GM12878 (cell line): ENCODE measurements at regions not wholly inside any gene's neighbourhood (a gene's known extent, or its start where the extent isn't known, plus 50 kb on each side); places are given as distances from the start of the nearest gene placed in this dataset.

Experiments
- ATAC-seq: fragments of 200-7000 bp; cut with Tn5 transposase; 3 replicates; pipeline ENCODE4 v1.9.1; 2020; ENCODE audit warnings: mild to moderate bottlenecking, moderate library complexity
- BruUV-seq: library from RNA; stranded (reverse); fragments of 400-500 nt; replicated peaks from 2 replicates; lab custom pipeline; 2021; lab: Mats Ljungman, UMichigan
- CTCF ChIA-PET: fragments of 300-600 bp; sonication (Branson Sonifier 250); formaldehyde crosslinking; extraction: SDS; loops from one replicate; lab custom pipeline; 2021; ENCODE audit warnings: inconsistent platforms; lab: Yijun Ruan, JAX
- POLR2A ChIA-PET: fragments of 350-600 bp; formaldehyde crosslinking; extraction: SDS; loops from one replicate; lab custom pipeline; 2021; ENCODE audit warnings: inconsistent platforms; lab: Charles Lee
- RAD21 ChIA-PET: fragments of 300-600 bp; sonication (Branson Sonifier 250); formaldehyde crosslinking; loops from one replicate; lab custom pipeline; 2023; ENCODE audit warnings: antibody characterized with exemption; ENCODE audit not compliant: unreplicated experiment; lab: Charles Lee
- SMC1A ChIA-PET: fragments of 300-600 bp; sonication (Branson Sonifier 250); formaldehyde crosslinking; loops from one replicate; lab custom pipeline; 2023; ENCODE audit not compliant: unreplicated experiment, uncharacterized antibody; lab: Charles Lee
- DNase-seq: peaks from one replicate; pipeline ENCODE4 v3.0.0-alpha.2; 2011; ENCODE audit warnings: low read depth, low spot score
- FAIRE-seq: peaks from 3 replicates; lab custom pipeline; 2011; peaks lifted over from hg19 to GRCh38; lab: Jason Lieb, UNC
- H2AFZ ChIP-seq: 2 replicates; pipeline ENCODE4 v1.6.0; 2011; ENCODE audit warnings: low read depth, low read length, control low read depth; ENCODE audit not compliant: control insufficient read depth
- H3K27ac ChIP-seq: 2 replicates; pipeline ENCODE4 v1.5.1; 2011; ENCODE audit warnings: control low read depth; ENCODE audit not compliant: control insufficient read depth, insufficient read depth
- H3K27me3 ChIP-seq, 2 experiments: replicated peaks in 1 of 2; 2 replicates each; pipeline versions ENCODE4 v1.6.0 to v1.6.1; 2011; ENCODE audit warnings: low read length in 1 of 2; ENCODE audit not compliant: control insufficient read depth in 2 of 2, insufficient read depth in 2 of 2
- H3K36me3 ChIP-seq, 2 experiments: 2 replicates each; pipeline ENCODE4 v1.5.1; 2011; ENCODE audit warnings: low read length in 1 of 2; ENCODE audit not compliant: control insufficient read depth in 2 of 2, insufficient read depth in 2 of 2
- H3K4me1 ChIP-seq: 2 replicates; pipeline ENCODE4 v1.6.1; 2011; ENCODE audit warnings: mild to moderate bottlenecking, low read length, moderate library complexity, mixed read lengths; ENCODE audit not compliant: control insufficient read depth, insufficient read depth
- H3K4me2 ChIP-seq: 2 replicates; pipeline ENCODE4 v1.6.0; 2011; ENCODE audit warnings: control low read depth; ENCODE audit not compliant: control insufficient read depth, insufficient read depth
- H3K4me3 ChIP-seq: fragments of 200-600 bp; sonication (generic); 2 replicates; pipeline ENCODE4 v1.5.1; 2016
- H3K79me2 ChIP-seq: 2 replicates; pipeline ENCODE4 v1.6.0; 2011; ENCODE audit warnings: low read length; ENCODE audit not compliant: control insufficient read depth, insufficient read depth
- H3K9ac ChIP-seq: 2 replicates; pipeline ENCODE4 v1.8.0; 2011; ENCODE audit warnings: low read length, control low read depth, mixed read lengths; ENCODE audit not compliant: control insufficient read depth, insufficient read depth
- H3K9me3 ChIP-seq: replicated peaks from 3 replicates; pipeline ENCODE4 v1.5.1; 2011; ENCODE audit warnings: mild to moderate bottlenecking, low read length; ENCODE audit not compliant: control insufficient read depth, insufficient read depth
- H4K20me1 ChIP-seq: 2 replicates; pipeline ENCODE4 v1.6.0; 2011; ENCODE audit not compliant: control insufficient read depth, insufficient read depth
- ATF3 ChIP-seq: IDR thresholded peaks from 2 replicates; pipeline ENCODE4 v1.6.1; 2011; ENCODE audit warnings: low read depth, mild to moderate bottlenecking, low read length, moderate library complexity, borderline replicate concordance; ENCODE audit errors: extremely low read depth
- BCLAF1 ChIP-seq: fragments of 450-650 bp; IDR thresholded peaks from 2 replicates; pipeline ENCODE4 v1.6.1; 2017; ENCODE audit warnings: antibody characterized with exemption, mild to moderate bottlenecking, moderate library complexity
- CBX5 ChIP-seq: sonication (generic); IDR thresholded peaks from 2 replicates; pipeline ENCODE4 v1.6.1; 2016; ENCODE audit warnings: low read depth, moderate library complexity, mild to moderate bottlenecking, inconsistent platforms
- CHD4 ChIP-seq: fragments of 200-600 bp; sonication (generic); IDR thresholded peaks from 2 replicates; pipeline ENCODE4 v1.6.1; 2016; ENCODE audit warnings: mild to moderate bottlenecking
- E2F4 ChIP-seq: IDR thresholded peaks from 2 replicates; pipeline ENCODE4 v1.6.1; 2012; ENCODE audit warnings: low read depth, low read length, improper control_type of control experiment
- HCFC1 ChIP-seq: fragments of 150-350 bp; IDR thresholded peaks from 2 replicates; pipeline ENCODE4 v1.6.1; 2014; ENCODE audit warnings: low read length
- HDGF ChIP-seq: fragments of 450-650 bp; IDR thresholded peaks from 2 replicates; pipeline ENCODE4 v1.6.1; 2016; ENCODE audit warnings: antibody characterized with exemption
- JUND ChIP-seq: IDR thresholded peaks from 2 replicates; pipeline ENCODE4 v1.6.1; 2012; ENCODE audit warnings: low read depth, mild to moderate bottlenecking, low read length, improper control_type of control experiment, moderate library complexity
- MEF2A ChIP-seq: IDR thresholded peaks from 2 replicates; pipeline ENCODE4 v1.6.1; 2011; ENCODE audit warnings: low read depth, mild to moderate bottlenecking, low read length, moderate library complexity; ENCODE audit not compliant: insufficient read depth
- MYB ChIP-seq: fragments of 150-350 bp; IDR thresholded peaks from 2 replicates; pipeline ENCODE4 v1.6.1; 2014; ENCODE audit warnings: mild to moderate bottlenecking, low read depth, low read length, borderline replicate concordance
- POLR2AphosphoS5 ChIP-seq: IDR thresholded peaks from 2 replicates; pipeline ENCODE4 v1.6.1; 2011; ENCODE audit warnings: mild to moderate bottlenecking, low read length, inconsistent platforms
- RAD21 ChIP-seq: IDR thresholded peaks from 2 replicates; pipeline ENCODE4 v1.6.1; 2011; ENCODE audit warnings: mild to moderate bottlenecking, low read depth, low read length, moderate library complexity; ENCODE audit not compliant: insufficient read depth
- RBBP5 ChIP-seq: fragments of 200-600 bp; sonication (generic); conservative IDR thresholded peaks from 2 replicates; pipeline ENCODE4 v1.6.1; 2016
- RFX5 ChIP-seq: IDR thresholded peaks from 2 replicates; pipeline ENCODE4 v1.6.1; 2011; ENCODE audit warnings: low read depth, low read length, improper control_type of control experiment
- SIN3A ChIP-seq: IDR thresholded peaks from 2 replicates; pipeline ENCODE4 v1.6.1; 2012; ENCODE audit warnings: low read depth, low read length, improper control_type of control experiment
- SUZ12 ChIP-seq: fragments of 200-600 bp; sonication (generic); IDR thresholded peaks from one replicate; pipeline ENCODE4 v1.6.1; 2018; ENCODE audit warnings: antibody characterized with exemption, mild to moderate bottlenecking; ENCODE audit not compliant: unreplicated experiment
- TCF3 ChIP-seq: IDR thresholded peaks from 2 replicates; pipeline ENCODE4 v1.6.1; 2012; ENCODE audit warnings: low read depth, mild to moderate bottlenecking, low read length, borderline replicate concordance; ENCODE audit not compliant: insufficient read depth
- WRNIP1 ChIP-seq: IDR thresholded peaks from 2 replicates; pipeline ENCODE4 v1.6.1; 2011; ENCODE audit warnings: low read depth, low read length, improper control_type of control experiment, borderline replicate concordance
- ZNF384 ChIP-seq: IDR thresholded peaks from 2 replicates; pipeline ENCODE4 v1.6.1; 2012; ENCODE audit warnings: low read depth, mild to moderate bottlenecking, low read length, improper control_type of control experiment, borderline replicate concordance
- WGBS: methylation state at CpG from one replicate; pipeline ENCODE4 v1.1.6; 2016; ENCODE audit warnings: low lambda C conversion rate; ENCODE audit not compliant: insufficient replicate concordance, insufficient coverage; ENCODE audit errors: missing lambda C conversion rate; 5-methylcytosine and 5-hydroxymethylcytosine counted together
- in situ Hi-C: fragments of 300-500 bp; cut with MboI; formaldehyde crosslinking; loops from 9 replicates; pipeline ENCODE4 v1.14.3; 2018; ENCODE audit warnings: mixed read lengths
- intact Hi-C: fragments of 100-400 bp; cut with micrococcal nuclease; formaldehyde crosslinking; loops from one replicate; pipeline ENCODE4 v1.14.2; 2022; ENCODE audit not compliant: unreplicated experiment

- FAIRE-seq: no peak
- no peak overlapping the region for H2AFZ ChIP-seq
- no TSS peak for BruUV-seq
- intact Hi-C loops (no loop called here), in situ Hi-C loops (no loop called here)
- H3K9ac ChIP-seq: no peak overlapping the region
- H3K9me3 ChIP-seq: no peaks in the 10 kb centered on the region
- WGBS: 19% methylated on average over 3 of the region's 3 CpGs
- ChIA-PET SMC1A (no interaction called here), RAD21 (no interaction called here), CTCF (no interaction called here), POLR2A (no interaction called here)
- H3K4me3 ChIP-seq: no peak overlapping the region
- H3K79me2 ChIP-seq: no peaks in the 10 kb centered on the region
- no peak for ATAC-seq
- no peak overlapping the region for H3K4me2 ChIP-seq
- no peaks in the 10 kb centered on the region for H3K36me3 ChIP-seq
- H3K27me3 ChIP-seq: no peaks in the 10 kb centered on the region
- H4K20me1 ChIP-seq: no peaks in the 10 kb centered on the region
- DNase-seq: no peak
- H3K4me1 ChIP-seq: no peaks in the 10 kb centered on the region
- no peak overlapping the region for H3K27ac ChIP-seq
- no peak for TF ChIP-seq RFX5
- no peak for TF ChIP-seq CHD4
- no peak for TF ChIP-seq RBBP5
- TF ChIP-seq ZNF384: no peak
- TF ChIP-seq RAD21: no peak
- TF ChIP-seq HCFC1: no peak
- no peak for TF ChIP-seq POLR2AphosphoS5
- no peak for TF ChIP-seq MYB
- no peak for TF ChIP-seq WRNIP1
- no peak for TF ChIP-seq TCF3
- no peak for TF ChIP-seq ATF3
- no peak for TF ChIP-seq HDGF
- no peak for TF ChIP-seq MEF2A
- TF ChIP-seq JUND: no peak
- no peak for TF ChIP-seq E2F4
- TF ChIP-seq SUZ12: no peak
- TF ChIP-seq SIN3A: no peak
- no peak for TF ChIP-seq BCLAF1
- no peak for TF ChIP-seq CBX5
Measured at GRCh38 chr2:129548880-129549279, 430.6 kb upstream of the RAB6C start.
